Naive thymus-derived CD4-positive, alpha-beta T cell (primary cell): ENCODE measurements at regions not wholly inside any gene's neighbourhood (a gene's known extent, or its start where the extent isn't known, plus 50 kb on each side); places are given as distances from the start of the nearest gene placed in this dataset.

Experiments used
- ATAC-seq: fragments of 150-1000 bp; cut with Tn5 transposase; 2 replicates; pipeline ENCODE4 v1.10.0; 2021; ENCODE audit warnings: mild to moderate bottlenecking, moderate library complexity
- CTCF ChIA-PET: fragments of 350-600 bp; sonication (Branson Sonifier 250); formaldehyde crosslinking; loops from one replicate; lab custom pipeline; 2021; ENCODE audit warnings: antibody characterized with exemption; lab: Charles Lee
- POLR2A ChIA-PET: fragments of 350-600 bp; sonication (Branson Sonifier 250); formaldehyde crosslinking; loops from one replicate; lab custom pipeline; 2021; ENCODE audit warnings: antibody characterized with exemption, inconsistent platforms; lab: Charles Lee
- DNase-seq, 9 donors: peaks; one replicate each; pipeline versions ENCODE4 v3.0.0 to v3.0.0-alpha.2; 2020 to 2022; ENCODE audit warnings: mixed read lengths in 1 of 9
- H3K27ac ChIP-seq: one replicate; pipeline ENCODE4 v1.7.0; 2013; ENCODE audit warnings: mild to moderate bottlenecking, low read depth, low read length, moderate library complexity
- H3K27me3 ChIP-seq, 2 donors: one replicate each; pipeline ENCODE4 v1.7.0; 2013; ENCODE audit warnings: low read length in 2 of 2, mild to moderate bottlenecking in 2 of 2, moderate library complexity in 2 of 2; ENCODE audit not compliant: control insufficient read depth in 2 of 2, insufficient read depth in 2 of 2
- H3K36me3 ChIP-seq, 3 experiments: 1 replicate in 2 of 3; 2 replicates in 1 of 3; pipeline ENCODE4 v1.7.0; 2013; ENCODE audit warnings: low read length in 3 of 3, mild to moderate bottlenecking in 3 of 3, moderate library complexity in 1 of 3; ENCODE audit not compliant: insufficient read depth in 3 of 3, control insufficient read depth in 2 of 3
- H3K4me1 ChIP-seq, 2 donors: one replicate each; pipeline ENCODE4 v1.7.0; 2013; ENCODE audit warnings: low read length in 2 of 2, mild to moderate bottlenecking in 2 of 2, moderate library complexity in 1 of 2; ENCODE audit not compliant: control insufficient read depth in 2 of 2, insufficient read depth in 2 of 2
- H3K4me3 ChIP-seq: 2 replicates; pipeline ENCODE4 v1.7.0; 2013; ENCODE audit warnings: mild to moderate bottlenecking, low read length
- H3K9me3 ChIP-seq, 3 experiments: 1 replicate in 2 of 3; 2 replicates in 1 of 3; pipeline ENCODE4 v1.7.0; 2013; ENCODE audit warnings: low read length in 3 of 3; ENCODE audit not compliant: control insufficient read depth in 2 of 3
- H3K27ac Mint-ChIP-seq, 9 donors: one replicate each; pipeline ENCODE4 v1.8.0; 2020 to 2022; ENCODE audit warnings: mixed read lengths in 9 of 9, mild to moderate bottlenecking in 8 of 9, moderate library complexity in 5 of 9, inconsistent platforms in 2 of 9
- H3K27me3 Mint-ChIP-seq, 5 donors: one replicate each; pipeline ENCODE4 v1.8.0; 2021 to 2022; ENCODE audit warnings: mixed read lengths in 5 of 5, mild to moderate bottlenecking in 1 of 5
- H3K36me3 Mint-ChIP-seq, 5 donors: one replicate each; pipeline ENCODE4 v1.8.0; 2020 to 2022; ENCODE audit warnings: mixed read lengths in 5 of 5, mild to moderate bottlenecking in 3 of 5, inconsistent platforms in 1 of 5
- H3K4me1 Mint-ChIP-seq, 7 donors: one replicate each; pipeline ENCODE4 v1.8.0; 2020 to 2022; ENCODE audit warnings: mixed read lengths in 7 of 7, mild to moderate bottlenecking in 3 of 7, inconsistent platforms in 1 of 7
- H3K4me3 Mint-ChIP-seq, 10 donors: one replicate each; pipeline ENCODE4 v1.8.0; 2020 to 2022; ENCODE audit warnings: mild to moderate bottlenecking in 10 of 10, mixed read lengths in 10 of 10, moderate library complexity in 6 of 10, inconsistent platforms in 2 of 10
- H3K9me3 Mint-ChIP-seq, 11 donors: one replicate each; pipeline ENCODE4 v1.8.0; 2020 to 2022; ENCODE audit warnings: mixed read lengths in 11 of 11, mild to moderate bottlenecking in 4 of 11, inconsistent platforms in 1 of 11, moderate library complexity in 1 of 11
- intact Hi-C, 2 donors: fragments of 100-400 bp; cut with micrococcal nuclease; formaldehyde crosslinking; loops; one replicate each; pipeline ENCODE4 v1.15.1; 2023

GRCh38 chr10:36448760-36449691, 676.4 kb upstream of the ANKRD30A start:
- Mint-ChIP-seq H3K4me3 (no peak overlapping the region), H3K36me3 (no peaks in the 10 kb centered on the region), H3K27me3 (no peaks in the 10 kb centered on the region), H3K9me3 (peaks cover 0 to 9% (median 0%) of the 10 kb centered on the region in 11 donors), H3K4me1 (no peaks in the 10 kb centered on the region), H3K27ac (peak overlapping the region in 1 of 9 donors; percentile 45)
- ATAC-seq (no peak), DNase-seq (no peak)
- Histone ChIP-seq H3K36me3 (no peaks in the 10 kb centered on the region), H3K4me1 (no peaks in the 10 kb centered on the region), H3K27me3 (no peaks in the 10 kb centered on the region), H3K27ac (no peak overlapping the region), H3K9me3 (no peaks in the 10 kb centered on the region), H3K4me3 (no peak overlapping the region)
- POLR2A ChIA-PET, result no interaction called here
- intact Hi-C loops, result no loop called here
- CTCF ChIA-PET, result no interaction called here

- Mint-ChIP-seq H3K9me3 (peaks cover 0 to 18% (median 5%) of the 10 kb centered on the region in 11 donors), H3K27ac (no peak overlapping the region), H3K36me3 (no peaks in the 10 kb centered on the region), H3K4me3 (no peak overlapping the region), H3K4me1 (no peaks in the 10 kb centered on the region), H3K27me3 (no peaks in the 10 kb centered on the region)
- intact Hi-C loops, result no loop called here
- no peak for DNase-seq
- ChIA-PET POLR2A (no interaction called here), CTCF (no interaction called here)
- no peaks in the 10 kb centered on the region for H3K4me1 ChIP-seq
- H3K27me3 ChIP-seq, result no peaks in the 10 kb centered on the region
- H3K9me3 ChIP-seq, result no peaks in the 10 kb centered on the region
- no peaks in the 10 kb centered on the region for H3K36me3 ChIP-seq
- H3K27ac ChIP-seq, result no peak overlapping the region
- ATAC-seq, result no peak
- H3K4me3 ChIP-seq, result no peak overlapping the region
These were observed 678.5 kb upstream of the ANKRD30A start for GRCh38 chr10:36446881-36447280.

GRCh38 chr10:36443233-36443632, 682.2 kb upstream of the ANKRD30A start:
- Histone ChIP-seq H3K4me3 (no peak overlapping the region), H3K4me1 (no peaks in the 10 kb centered on the region), H3K36me3 (no peaks in the 10 kb centered on the region), H3K27ac (no peak overlapping the region), H3K27me3 (no peaks in the 10 kb centered on the region), H3K9me3 (no peaks in the 10 kb centered on the region)
- H3K4me1 Mint-ChIP-seq, result no peaks in the 10 kb centered on the region
- no peak overlapping the region for H3K4me3 Mint-ChIP-seq
- no peak overlapping the region for H3K27ac Mint-ChIP-seq
- ATAC-seq (no peak), DNase-seq (no peak)
- no peaks in the 10 kb centered on the region for H3K36me3 Mint-ChIP-seq
- ChIA-PET POLR2A (no interaction called here), CTCF (no interaction called here)
- intact Hi-C loops, result no loop called here
- H3K27me3 Mint-ChIP-seq, result no peaks in the 10 kb centered on the region
- H3K9me3 Mint-ChIP-seq, result peaks cover 0 to 19% (median 5%) of the 10 kb centered on the region in 11 donors

GRCh38 chr10:36441557-36441956, 683.8 kb upstream of the ANKRD30A start:
- ChIA-PET CTCF (no interaction called here), POLR2A (no interaction called here)
- DNase-seq, result no peak
- H3K4me1 ChIP-seq, result no peaks in the 10 kb centered on the region
- no peak overlapping the region for H3K4me3 Mint-ChIP-seq
- no peaks in the 10 kb centered on the region for H3K36me3 ChIP-seq
- no peak for ATAC-seq
- H3K27ac Mint-ChIP-seq, result no peak overlapping the region
- H3K9me3 ChIP-seq, result no peaks in the 10 kb centered on the region
- intact Hi-C loops, result no loop called here
- peaks cover 0 to 26% (median 5%) of the 10 kb centered on the region in 11 donors for H3K9me3 Mint-ChIP-seq
- no peak overlapping the region for H3K27ac ChIP-seq
- H3K4me3 ChIP-seq, result no peak overlapping the region
- no peaks in the 10 kb centered on the region for H3K36me3 Mint-ChIP-seq
- no peaks in the 10 kb centered on the region for H3K27me3 ChIP-seq
- no peaks in the 10 kb centered on the region for H3K27me3 Mint-ChIP-seq
- no peaks in the 10 kb centered on the region for H3K4me1 Mint-ChIP-seq

GRCh38 chr10:36440539-36440938, 684.9 kb upstream of the ANKRD30A start:
- no peak overlapping the region for H3K27ac ChIP-seq
- no peak overlapping the region for H3K4me3 ChIP-seq
- POLR2A ChIA-PET, result no interaction called here
- Mint-ChIP-seq H3K27ac (no peak overlapping the region), H3K27me3 (no peaks in the 10 kb centered on the region), H3K9me3 (peaks cover 0 to 23% (median 5%) of the 10 kb centered on the region in 11 donors), H3K4me1 (no peaks in the 10 kb centered on the region), H3K4me3 (no peak overlapping the region), H3K36me3 (no peaks in the 10 kb centered on the region)
- CTCF ChIA-PET, result no interaction called here
- H3K36me3 ChIP-seq, result no peaks in the 10 kb centered on the region
- DNase-seq (no peak), ATAC-seq (no peak)
- no peaks in the 10 kb centered on the region for H3K9me3 ChIP-seq
- no peaks in the 10 kb centered on the region for H3K27me3 ChIP-seq
- H3K4me1 ChIP-seq, result no peaks in the 10 kb centered on the region
- intact Hi-C loops, result no loop called here

- peaks cover 0 to 16% (median 5%) of the 10 kb centered on the region in 11 donors for H3K9me3 Mint-ChIP-seq
- Histone ChIP-seq H3K27ac (no peak overlapping the region), H3K9me3 (no peaks in the 10 kb centered on the region), H3K4me1 (no peaks in the 10 kb centered on the region), H3K36me3 (no peaks in the 10 kb centered on the region), H3K27me3 (no peaks in the 10 kb centered on the region), H3K4me3 (no peak overlapping the region)
- POLR2A ChIA-PET, result no interaction called here
- CTCF ChIA-PET, result no interaction called here
- no peak overlapping the region for H3K4me3 Mint-ChIP-seq
- intact Hi-C loops, result no loop called here
- no peak for DNase-seq
- H3K27me3 Mint-ChIP-seq, result no peaks in the 10 kb centered on the region
- H3K36me3 Mint-ChIP-seq, result no peaks in the 10 kb centered on the region
- no peak overlapping the region for H3K27ac Mint-ChIP-seq
- no peak for ATAC-seq
- H3K4me1 Mint-ChIP-seq, result no peaks in the 10 kb centered on the region
These were observed 688.0 kb upstream of the ANKRD30A start for GRCh38 chr10:36437367-36437766.

GRCh38 chr10:36428507-36428906, 696.9 kb upstream of the ANKRD30A start:
- no peaks in the 10 kb centered on the region for H3K9me3 ChIP-seq
- DNase-seq (no peak), ATAC-seq (no peak)
- no peaks in the 10 kb centered on the region for H3K27me3 ChIP-seq
- Mint-ChIP-seq H3K4me3 (no peak overlapping the region), H3K4me1 (no peaks in the 10 kb centered on the region), H3K27me3 (no peaks in the 10 kb centered on the region), H3K36me3 (no peaks in the 10 kb centered on the region), H3K27ac (no peak overlapping the region), H3K9me3 (peaks cover 2 to 34% (median 8%) of the 10 kb centered on the region in 11 donors)
- H3K36me3 ChIP-seq, result no peaks in the 10 kb centered on the region
- intact Hi-C loops, result no loop called here
- POLR2A ChIA-PET, result no interaction called here
- H3K4me1 ChIP-seq, result no peaks in the 10 kb centered on the region
- CTCF ChIA-PET, result no interaction called here
- no peak overlapping the region for H3K4me3 ChIP-seq
- no peak overlapping the region for H3K27ac ChIP-seq
